ENCODE measurements at regions not wholly inside any gene's neighbourhood (a gene's known extent, or its start where the extent isn't known, plus 50 kb on each side); places are given as distances from the start of the nearest gene placed in this dataset.

GRCh38 chr10:121078036-121078435 lies 226.9 kb downstream of the WDR11 start:
- 46 to 53% methylated on average over 8 of the region's 8 CpGs for WGBS, 2 donors
- intact Hi-C loops (cut with DNase I), result no loop called here
- DNase-seq (peak in 1 of 6 donors; percentile 18), FAIRE-seq (no peak), ATAC-seq (peak in 3 of 4 donors; percentile 11 to 26 (median 14))
- H3K9me3 ChIP-seq, result no peaks in the 10 kb centered on the region
- H3K27me3 ChIP-seq, result no peaks in the 10 kb centered on the region
- H3K36me3 ChIP-seq, result no peaks in the 10 kb centered on the region
- no peak for TF ChIP-seq CTCF (IDR thresholded peaks at IDR 0.05)
- no peak overlapping the region for H3K27ac ChIP-seq
- peaks cover 0 to 5% (median 0%) of the 10 kb centered on the region in 3 donors for H3K4me1 ChIP-seq
- no peak overlapping the region for H3K4me3 ChIP-seq

- Histone ChIP-seq H3K4me3 (no peak overlapping the region), H3K9me3 (no peaks in the 10 kb centered on the region), H3K36me3 (no peaks in the 10 kb centered on the region), H3K4me1 (peaks cover 0 to 5% (median 0%) of the 10 kb centered on the region in 3 donors), H3K27ac (no peak overlapping the region), H3K27me3 (no peaks in the 10 kb centered on the region)
- 42 to 47% methylated on average over 8 of the region's 8 CpGs for WGBS, 2 donors
- no peak for FAIRE-seq
- no peak for TF ChIP-seq CTCF (IDR thresholded peaks at IDR 0.05)
- intact Hi-C loops (cut with DNase I), result no loop called here
- DNase-seq, result peak in 1 of 6 donors; percentile 21
- peak; percentile 31 to 63 (median 46) for ATAC-seq
Measured at GRCh38 chr10:121078672-121079102, 227.5 kb downstream of the WDR11 start.

- no peak overlapping the region for H3K27ac ChIP-seq
- no peak overlapping the region for H3K4me3 ChIP-seq
- ATAC-seq, result no peak
- H3K9me3 ChIP-seq, result no peaks in the 10 kb centered on the region
- H3K4me1 ChIP-seq, result peaks cover 0 to 5% (median 0%) of the 10 kb centered on the region in 3 donors
- no peak for TF ChIP-seq CTCF (IDR thresholded peaks at IDR 0.05)
- no peaks in the 10 kb centered on the region for H3K27me3 ChIP-seq
- no peak for FAIRE-seq
- H3K36me3 ChIP-seq, result no peaks in the 10 kb centered on the region
- no peak for DNase-seq
- intact Hi-C loops (cut with DNase I), result no loop called here
- WGBS, 2 donors, result 70 to 75% methylated on average over 6 of the region's 6 CpGs
Measured at GRCh38 chr10:121079226-121079625, 228.1 kb downstream of the WDR11 start.

GRCh38 chr10:121080281-121080891 lies 229.2 kb downstream of the WDR11 start:
- no peak for TF ChIP-seq CTCF (IDR thresholded peaks at IDR 0.05)
- Histone ChIP-seq H3K9me3 (no peaks in the 10 kb centered on the region), H3K27me3 (no peaks in the 10 kb centered on the region), H3K36me3 (no peaks in the 10 kb centered on the region), H3K4me1 (peaks cover 0 to 5% (median 0%) of the 10 kb centered on the region in 3 donors), H3K27ac (no peak overlapping the region), H3K4me3 (no peak overlapping the region)
- DNase-seq, result no peak
- no peak for FAIRE-seq
- peak in 1 of 4 donors; percentile 15 for ATAC-seq
- 39 to 41% methylated on average over 7 of the region's 7 CpGs for WGBS, 2 donors
- intact Hi-C loops (cut with DNase I), result no loop called here

- 57 to 68% methylated on average over 3 of the region's 3 CpGs for WGBS, 2 donors
- H3K9me3 ChIP-seq, result no peaks in the 10 kb centered on the region
- H3K4me3 ChIP-seq, result no peak overlapping the region
- FAIRE-seq (no peak), ATAC-seq (no peak), DNase-seq (no peak)
- H3K36me3 ChIP-seq, result no peaks in the 10 kb centered on the region
- H3K27me3 ChIP-seq, result no peaks in the 10 kb centered on the region
- peaks cover 0 to 5% (median 0%) of the 10 kb centered on the region in 3 donors for H3K4me1 ChIP-seq
- no peak for TF ChIP-seq CTCF (IDR thresholded peaks at IDR 0.05)
- H3K27ac ChIP-seq, result no peak overlapping the region
- intact Hi-C loops (cut with DNase I), result no loop called here
Measured at GRCh38 chr10:121081306-121081705, 230.1 kb downstream of the WDR11 start.
